NCI-H524 treated with DMSO at 0.1 percent for 48 hours (cell line): ENCODE measurements at regions not wholly inside any gene's neighbourhood (a gene's known extent, or its start where the extent isn't known, plus 50 kb on each side); places are given as distances from the start of the nearest gene placed in this dataset.
A peak's percentile ranks its signal among the peaks of the same experiment; 100 is the strongest.

ENCODE experiments used
- DNase-seq: peaks from one replicate; lab custom pipeline; 2025; lab: John Stamatoyannopoulos, UW

DNA sequence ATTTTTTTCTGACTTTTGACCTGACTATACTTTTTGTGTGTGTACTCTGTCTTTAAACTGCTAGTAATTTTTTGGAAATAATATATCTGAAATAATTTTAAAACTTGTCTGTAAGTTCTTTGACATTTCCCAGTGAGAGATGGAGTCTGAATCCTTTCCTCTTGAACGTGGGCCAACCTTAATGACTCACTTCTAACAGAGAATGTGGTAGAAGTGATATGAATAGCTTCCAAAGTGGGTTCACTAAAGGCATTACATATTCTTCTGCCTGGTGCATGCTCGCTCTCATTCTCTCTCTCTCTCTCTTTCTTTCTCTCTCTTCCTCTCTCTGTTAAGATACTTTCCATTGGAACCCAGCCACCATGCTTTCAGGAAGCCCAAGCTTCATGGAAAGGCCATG lies 108.7 kb upstream of the FERMT1 start:
- DNase-seq = no peak

DNA sequence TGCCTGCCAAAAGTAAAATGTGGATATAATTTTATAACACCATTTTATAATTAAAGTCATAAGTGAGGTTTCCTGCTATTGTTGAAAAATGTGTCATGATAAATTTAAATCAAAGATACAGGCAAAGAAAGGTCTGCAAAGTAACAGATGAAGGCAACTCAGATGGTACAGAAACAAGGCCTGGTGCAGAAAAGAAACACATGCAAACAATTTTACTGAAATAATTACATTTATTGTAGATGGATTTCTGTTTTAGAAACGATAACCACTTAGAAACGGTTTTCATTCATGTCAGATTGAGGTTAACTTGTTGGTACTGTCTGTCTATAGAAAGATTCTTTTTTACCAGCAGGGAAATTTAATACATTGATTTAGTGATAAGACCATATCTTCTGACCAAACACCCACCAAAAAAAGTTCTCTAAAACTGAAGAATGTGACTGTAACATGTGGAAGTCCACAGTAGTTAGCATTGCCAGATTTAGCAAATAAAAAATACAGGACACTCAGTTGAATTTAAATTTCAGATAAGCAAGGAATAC lies 105.5 kb upstream of the FERMT1 start:
- DNase-seq = no peak

DNA sequence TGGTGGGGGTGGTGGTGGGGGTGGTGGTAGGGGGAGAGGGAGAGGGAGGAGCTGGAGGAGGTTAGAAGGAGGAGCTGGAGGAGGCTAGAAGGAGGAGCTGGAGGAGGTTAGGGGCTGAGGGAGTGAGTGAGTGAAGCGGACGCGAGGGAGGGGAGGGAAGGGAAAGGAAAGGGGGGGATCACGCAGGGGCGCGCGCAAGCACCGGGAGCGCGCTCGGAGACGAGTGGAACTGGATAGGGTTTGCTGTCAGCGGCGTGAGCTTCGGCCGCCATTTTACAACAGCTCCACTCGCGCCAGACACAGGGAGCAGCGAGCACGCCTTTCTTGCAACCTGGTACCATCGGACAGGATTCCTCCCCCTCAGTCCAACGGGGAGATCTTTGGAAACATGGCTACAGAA lies 90.5 kb upstream of the FERMT1 start:
- DNase-seq = no peak

DNA sequence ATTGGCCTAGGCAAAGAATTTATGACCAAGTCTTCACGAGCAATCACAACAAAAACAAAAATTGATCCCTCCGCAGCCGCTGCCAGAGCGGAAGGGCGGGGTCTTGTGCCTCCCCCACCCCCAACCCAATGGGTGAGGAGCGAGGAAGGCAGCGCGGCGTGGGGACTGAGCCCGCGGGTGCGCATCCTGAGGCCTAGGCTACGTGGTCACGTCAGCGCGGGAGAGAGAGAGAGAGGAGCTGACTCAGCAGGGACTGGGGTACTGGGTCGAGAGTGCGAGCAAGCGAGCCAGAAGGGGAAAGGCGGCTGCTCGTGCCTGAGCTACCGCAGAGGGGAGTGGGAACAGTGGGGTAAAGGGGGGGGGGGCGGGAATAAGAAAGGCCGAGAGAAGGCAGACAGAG lies 90.1 kb upstream of the FERMT1 start:
- no peak for DNase-seq

DNA sequence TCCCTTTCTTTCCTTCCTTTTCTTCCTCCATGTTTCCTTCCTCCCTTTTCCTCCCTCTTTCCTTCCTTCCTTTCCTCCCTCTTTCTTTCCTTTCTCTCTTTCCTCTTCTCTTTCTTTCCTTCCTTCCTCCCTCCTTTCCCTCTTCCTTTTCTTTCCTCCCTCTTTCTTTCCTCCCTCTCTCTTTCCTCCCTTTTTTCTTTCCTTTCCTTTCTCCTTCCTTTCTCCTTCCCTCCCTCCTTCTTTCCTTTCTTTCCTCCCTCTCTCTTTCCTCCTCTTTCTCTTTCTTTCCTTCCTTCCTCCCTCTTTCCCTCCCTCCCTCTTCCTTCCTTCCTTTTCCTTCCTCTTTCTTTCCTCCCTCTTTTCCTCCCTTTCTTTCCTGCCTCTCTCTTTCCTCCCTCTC lies 86.3 kb upstream of the FERMT1 start:
- no peak for DNase-seq

DNA sequence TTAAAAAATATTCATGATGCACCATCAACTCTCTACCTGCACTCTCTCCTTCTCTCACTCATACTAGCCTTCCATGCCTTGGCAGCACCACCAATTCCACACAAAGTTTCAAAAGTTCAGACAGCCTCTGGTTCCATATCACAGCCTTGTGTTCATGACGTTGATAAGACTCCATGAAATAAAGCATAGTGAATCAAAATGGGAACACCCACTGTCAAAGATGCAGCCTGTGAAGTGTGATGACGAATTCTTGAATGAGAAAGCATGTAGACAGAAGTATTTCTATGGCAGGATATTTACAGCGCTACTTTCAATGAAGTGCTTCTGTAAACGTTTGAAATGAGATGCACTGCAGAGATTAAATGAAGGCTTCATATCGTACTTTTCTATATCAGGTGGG lies 77.3 kb upstream of the FERMT1 start:
- no peak for DNase-seq

DNA sequence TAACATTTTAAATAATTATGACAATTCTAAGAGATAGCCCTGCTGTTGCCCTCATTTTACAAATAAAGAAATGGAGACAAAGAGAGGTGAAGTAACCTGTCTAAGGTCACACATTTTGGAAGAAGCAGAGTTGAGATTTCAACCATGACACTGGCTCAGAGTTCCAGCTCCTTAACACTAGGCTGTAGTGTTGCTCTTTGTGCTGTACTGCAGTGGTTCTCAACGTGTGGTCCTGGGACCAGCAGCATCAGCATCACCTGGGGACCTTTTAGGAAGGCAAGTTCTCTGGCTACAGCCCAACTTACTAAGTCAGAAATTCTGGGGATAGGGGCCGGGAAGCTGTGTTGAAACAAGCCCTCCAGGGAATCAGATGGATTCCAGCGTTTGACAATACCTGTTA lies 62.4 kb upstream of the FERMT1 start:
- DNase-seq = peak; percentile 8

DNA sequence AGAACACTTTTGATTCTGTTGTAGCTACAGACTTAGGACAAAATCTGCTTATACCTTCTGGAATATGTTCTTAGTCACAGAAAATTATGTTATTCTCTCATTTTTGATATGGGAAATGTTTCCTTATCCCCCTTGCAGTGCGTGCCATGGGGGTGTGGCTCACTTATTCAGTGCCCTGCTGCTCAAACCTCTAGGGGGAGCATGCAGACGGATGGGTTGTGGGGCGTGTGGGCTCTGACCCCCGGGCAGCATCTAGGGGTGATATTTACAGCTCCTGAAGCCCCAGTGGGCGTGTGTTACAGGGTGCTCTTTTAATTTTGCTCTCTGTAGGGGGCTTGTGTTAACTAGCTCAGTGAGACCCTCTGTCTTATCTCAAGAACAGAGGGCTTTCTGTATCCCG lies 61.3 kb upstream of the FERMT1 start:
- no peak for DNase-seq

DNA sequence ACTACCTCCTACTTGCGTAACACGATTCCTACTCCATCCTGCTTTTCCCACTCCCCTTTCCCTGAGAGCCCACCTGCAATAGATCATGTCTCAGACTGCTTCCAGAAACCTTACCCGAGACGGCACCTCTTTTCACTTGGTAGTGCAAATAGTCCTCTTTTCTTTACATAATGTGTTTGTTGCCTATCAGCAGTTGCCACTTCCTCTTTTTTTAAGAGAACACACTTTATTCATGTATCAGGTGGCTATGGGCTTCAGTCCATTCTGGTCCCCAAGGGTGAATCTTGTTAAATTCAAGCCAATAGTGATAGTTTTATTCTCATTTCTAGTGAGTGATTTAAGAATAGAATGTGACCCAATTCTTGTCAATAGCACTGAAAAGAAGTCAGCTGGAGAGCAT lies 57.7 kb upstream of the FERMT1 start:
- no peak for DNase-seq

DNA sequence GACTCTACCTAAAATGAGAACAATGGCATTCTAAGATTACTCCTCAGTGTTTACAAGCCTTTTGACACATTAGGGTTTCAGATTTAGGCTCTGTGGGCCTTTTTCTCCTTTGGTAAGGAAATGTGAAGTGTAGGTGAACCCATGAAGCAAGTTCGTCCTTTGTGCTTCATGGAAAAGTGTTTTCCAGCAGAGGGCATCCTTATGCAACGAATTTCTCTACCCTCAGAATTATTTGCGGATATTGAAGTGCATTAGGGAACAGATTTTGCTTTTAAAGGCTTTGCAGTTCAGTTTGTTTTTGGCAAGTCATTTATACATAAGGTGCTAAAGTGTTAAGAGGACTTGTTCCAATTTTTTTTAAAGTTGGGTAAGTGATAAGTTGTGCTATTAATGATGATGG lies 55.7 kb upstream of the FERMT1 start:
- peak; percentile 4 for DNase-seq

DNA sequence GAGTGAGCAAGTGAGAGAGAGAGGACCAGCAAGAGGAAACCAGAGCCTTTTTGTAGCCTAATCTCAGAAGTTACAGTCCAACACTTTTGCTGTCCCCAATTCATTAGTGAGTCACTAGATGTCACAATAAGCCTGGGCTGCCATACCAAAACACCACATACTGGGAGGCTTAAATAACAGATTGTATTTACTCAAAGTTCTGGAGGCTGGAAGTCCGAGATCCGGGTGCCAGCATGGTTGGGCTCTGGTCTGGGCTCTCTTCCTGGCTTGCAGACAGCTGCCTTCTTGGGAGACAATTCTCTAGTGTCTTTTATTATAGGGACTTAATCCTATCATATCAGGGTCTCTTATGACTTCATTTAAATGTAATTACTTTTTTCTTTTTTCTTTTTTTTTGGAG lies 50.7 kb upstream of the FERMT1 start:
- DNase-seq = no peak
